ENCODE measurements at regions not wholly inside any gene's neighbourhood (a gene's known extent, or its start where the extent isn't known, plus 50 kb on each side); places are given as distances from the start of the nearest gene placed in this dataset.
"Not testable (repeated sequence)": the region's sequence is repeated elsewhere in the genome, so short reads cannot be mapped to it uniquely, and the experiment has no call there.

GRCh38 chr5:34449639-34450038, 206.5 kb upstream of the RAI14 start:
- DNase-seq = no peak

GRCh38 chr5:34450338-34450737, 205.8 kb upstream of the RAI14 start:
- no peak for DNase-seq

GRCh38 chr5:34452170-34452828, 203.8 kb upstream of the RAI14 start:
- peak; percentile 16 for DNase-seq

- DNase-seq = no peak
These were observed 201.0 kb upstream of the RAI14 start for GRCh38 chr5:34455098-34455497.

GRCh38 chr5:34459908-34460307, 196.2 kb upstream of the RAI14 start:
- no peak for DNase-seq

- no peak for DNase-seq
These were observed 195.6 kb upstream of the RAI14 start for GRCh38 chr5:34460496-34460895.

- DNase-seq = no peak
These were observed 191.3 kb upstream of the RAI14 start for GRCh38 chr5:34464829-34465228.

GRCh38 chr5:34465301-34465700, 190.8 kb upstream of the RAI14 start:
- DNase-seq = peak; percentile 55

- not testable (repeated sequence) for DNase-seq
These were observed 189.4 kb upstream of the RAI14 start for GRCh38 chr5:34466519-34467388.

GRCh38 chr5:34467436-34467835, 188.7 kb upstream of the RAI14 start:
- DNase-seq = no peak

GRCh38 chr5:34467984-34468383, 188.1 kb upstream of the RAI14 start:
- DNase-seq = not testable (repeated sequence)

GRCh38 chr5:34469971-34470370, 186.2 kb upstream of the RAI14 start:
- no peak for DNase-seq

GRCh38 chr5:34474573-34475021, 181.5 kb upstream of the RAI14 start:
- DNase-seq = peak; percentile 62

- no peak for DNase-seq
These were observed 180.7 kb upstream of the RAI14 start for GRCh38 chr5:34475249-34475966.

GRCh38 chr5:34476941-34477565, 179.1 kb upstream of the RAI14 start:
- no peak for DNase-seq

- DNase-seq = no peak
These were observed 175.2 kb upstream of the RAI14 start for GRCh38 chr5:34480810-34481528.

- no peak for DNase-seq
These were observed 172.6 kb upstream of the RAI14 start for GRCh38 chr5:34483442-34484033.

GRCh38 chr5:34484216-34484920, 171.8 kb upstream of the RAI14 start:
- DNase-seq = no peak

- no peak for DNase-seq
These were observed 170.4 kb upstream of the RAI14 start for GRCh38 chr5:34485768-34486030.

GRCh38 chr5:34486160-34486848, 169.8 kb upstream of the RAI14 start:
- peak; percentile 84 for DNase-seq

GRCh38 chr5:34486849-34487158, 169.3 kb upstream of the RAI14 start:
- no peak for DNase-seq
